ENCODE measurements at regions not wholly inside any gene's neighbourhood (a gene's known extent, or its start where the extent isn't known, plus 50 kb on each side); places are given as distances from the start of the nearest gene placed in this dataset.

GRCh38 chr10:36534471-36535002, 590.9 kb upstream of the ANKRD30A start:
- TF ChIP-seq POLR2A (IDR thresholded peaks at IDR 0.05) (no peak), CTCF (IDR thresholded peaks at IDR 0.05) (no peak)
